ENCODE measurements at regions not wholly inside any gene's neighbourhood (a gene's known extent, or its start where the extent isn't known, plus 50 kb on each side); places are given as distances from the start of the nearest gene placed in this dataset.

- TF ChIP-seq MAX (IDR thresholded peaks at IDR 0.05) (no peak), ZBTB7A (IDR thresholded peaks at IDR 0.05; ENCODE audit: low read depth) (no peak), USF1 (IDR thresholded peaks at IDR 0.05) (no peak), NFIC (IDR thresholded peaks at IDR 0.05) (no peak), TEAD4 (IDR thresholded peaks at IDR 0.05) (no peak), RAD21 (IDR thresholded peaks at IDR 0.05; ENCODE audit: low read depth) (no peak), YY1 (IDR thresholded peaks at IDR 0.05; ENCODE audit: low read depth) (no peak), EGR1 (IDR thresholded peaks at IDR 0.05) (no peak), TCF12 (IDR thresholded peaks at IDR 0.05; ENCODE audit: low read depth) (no peak), CREB1 (IDR thresholded peaks at IDR 0.05; ENCODE audit: low read depth) (no peak), CEBPB (IDR thresholded peaks at IDR 0.05) (no peak), EP300 (IDR thresholded peaks at IDR 0.05; ENCODE audit: borderline replicate concordance) (no peak), FOXM1 (IDR thresholded peaks at IDR 0.05; ENCODE audit: borderline replicate concordance, low read depth) (no peak), TAF1 (IDR thresholded peaks at IDR 0.05; ENCODE audit: low read depth) (no peak), REST (IDR thresholded peaks at IDR 0.05; ENCODE audit: low read depth) (no peak)
Measured at GRCh38 chr1:13981142-13981541, 281.2 kb downstream of the PRDM2 start.

- TF ChIP-seq RAD21 (IDR thresholded peaks at IDR 0.05; ENCODE audit: low read depth) (no peak), TEAD4 (IDR thresholded peaks at IDR 0.05) (no peak), EGR1 (IDR thresholded peaks at IDR 0.05) (no peak), FOXM1 (IDR thresholded peaks at IDR 0.05; ENCODE audit: borderline replicate concordance, low read depth) (no peak), NFIC (IDR thresholded peaks at IDR 0.05) (no peak), CREB1 (IDR thresholded peaks at IDR 0.05; ENCODE audit: low read depth) (no peak), USF1 (IDR thresholded peaks at IDR 0.05) (no peak)
Measured at GRCh38 chr1:13983393-13983792, 283.4 kb downstream of the PRDM2 start.

GRCh38 chr1:13990939-13991338 lies 291.0 kb downstream of the PRDM2 start:
- TF ChIP-seq TAF1 (IDR thresholded peaks at IDR 0.05; ENCODE audit: low read depth): no peak
- TF ChIP-seq MAX (IDR thresholded peaks at IDR 0.05): no peak
- TF ChIP-seq REST (IDR thresholded peaks at IDR 0.05; ENCODE audit: low read depth): no peak
- no peak for TF ChIP-seq CEBPB (IDR thresholded peaks at IDR 0.05)
- TF ChIP-seq RAD21 (IDR thresholded peaks at IDR 0.05; ENCODE audit: low read depth): no peak
- no peak for TF ChIP-seq NFIC (IDR thresholded peaks at IDR 0.05)
- TF ChIP-seq ZBTB7A (IDR thresholded peaks at IDR 0.05; ENCODE audit: low read depth): no peak
- TF ChIP-seq EP300 (IDR thresholded peaks at IDR 0.05; ENCODE audit: borderline replicate concordance): no peak
- TF ChIP-seq TCF12 (IDR thresholded peaks at IDR 0.05; ENCODE audit: low read depth): no peak
- no peak for TF ChIP-seq USF1 (IDR thresholded peaks at IDR 0.05)

- no peak for TF ChIP-seq TCF12 (IDR thresholded peaks at IDR 0.05; ENCODE audit: low read depth)
- TF ChIP-seq NFIC (IDR thresholded peaks at IDR 0.05): no peak
- no peak for TF ChIP-seq EGR1 (IDR thresholded peaks at IDR 0.05)
- TF ChIP-seq TEAD4 (IDR thresholded peaks at IDR 0.05): no peak
- TF ChIP-seq EP300 (IDR thresholded peaks at IDR 0.05; ENCODE audit: borderline replicate concordance): no peak
- TF ChIP-seq FOXM1 (IDR thresholded peaks at IDR 0.05; ENCODE audit: borderline replicate concordance, low read depth): no peak
- TF ChIP-seq CREB1 (IDR thresholded peaks at IDR 0.05; ENCODE audit: low read depth): no peak
- TF ChIP-seq CEBPB (IDR thresholded peaks at IDR 0.05): no peak
- TF ChIP-seq REST (IDR thresholded peaks at IDR 0.05; ENCODE audit: low read depth): no peak
- TF ChIP-seq USF1 (IDR thresholded peaks at IDR 0.05): no peak
- TF ChIP-seq ZBTB7A (IDR thresholded peaks at IDR 0.05; ENCODE audit: low read depth): no peak
- no peak for TF ChIP-seq MAX (IDR thresholded peaks at IDR 0.05)
- no peak for TF ChIP-seq YY1 (IDR thresholded peaks at IDR 0.05; ENCODE audit: low read depth)
- TF ChIP-seq RAD21 (IDR thresholded peaks at IDR 0.05; ENCODE audit: low read depth): no peak
- no peak for TF ChIP-seq TAF1 (IDR thresholded peaks at IDR 0.05; ENCODE audit: low read depth)
Measured at GRCh38 chr1:13992489-13993285, 292.7 kb downstream of the PRDM2 start.
